ENCODE measurements at regions not wholly inside any gene's neighbourhood (a gene's known extent, or its start where the extent isn't known, plus 50 kb on each side); places are given as distances from the start of the nearest gene placed in this dataset.

DNA sequence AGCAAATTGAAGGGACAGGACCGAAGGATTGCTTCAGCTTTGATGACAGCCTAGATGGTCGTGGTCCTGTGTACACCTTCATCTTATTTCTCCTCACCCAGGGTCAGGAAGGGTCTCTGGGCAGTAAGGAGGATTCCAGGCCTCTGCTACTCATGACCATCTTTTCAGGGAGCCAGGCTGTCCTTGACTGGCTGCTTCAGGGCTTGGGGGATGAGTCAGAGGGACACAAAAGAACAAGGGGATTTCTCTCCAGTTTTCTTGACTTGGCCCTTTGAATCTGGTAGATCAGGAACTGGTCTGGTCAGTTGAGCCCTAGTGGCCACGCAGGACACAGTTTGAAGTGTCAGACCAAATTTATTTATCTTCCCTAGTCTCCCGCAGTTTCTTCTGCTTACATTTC is 402.1 kb upstream of the CHD6 start:
- no peak for FAIRE-seq
- no peak for DNase-seq (ENCODE audit: insufficient read length, low spot score)
- TF ChIP-seq POLR2A (IDR thresholded peaks at IDR 0.05; ENCODE audit: low read depth, low read length) = no peak

DNA sequence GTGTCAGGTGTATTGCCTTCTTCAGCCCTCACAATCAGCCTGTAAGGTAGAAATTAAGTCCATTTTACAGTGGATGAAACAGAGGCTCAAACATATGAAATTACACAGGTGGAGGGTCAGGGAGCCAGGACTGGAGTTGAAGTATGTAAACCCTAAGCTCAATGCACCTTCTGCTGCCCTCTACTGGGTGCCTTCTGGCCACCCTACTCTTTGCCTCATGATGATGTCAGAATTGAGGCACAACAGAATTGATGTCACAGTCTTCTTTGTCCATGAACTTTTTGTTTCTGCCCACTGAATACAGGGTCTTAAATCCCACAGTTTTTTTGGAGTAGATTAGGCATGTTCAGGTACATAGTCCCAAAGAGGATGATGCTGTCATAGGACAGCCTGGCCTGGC is 400.8 kb upstream of the CHD6 start:
- no peak for FAIRE-seq
- TF ChIP-seq POLR2A (IDR thresholded peaks at IDR 0.05; ENCODE audit: low read depth, low read length) = no peak

DNA sequence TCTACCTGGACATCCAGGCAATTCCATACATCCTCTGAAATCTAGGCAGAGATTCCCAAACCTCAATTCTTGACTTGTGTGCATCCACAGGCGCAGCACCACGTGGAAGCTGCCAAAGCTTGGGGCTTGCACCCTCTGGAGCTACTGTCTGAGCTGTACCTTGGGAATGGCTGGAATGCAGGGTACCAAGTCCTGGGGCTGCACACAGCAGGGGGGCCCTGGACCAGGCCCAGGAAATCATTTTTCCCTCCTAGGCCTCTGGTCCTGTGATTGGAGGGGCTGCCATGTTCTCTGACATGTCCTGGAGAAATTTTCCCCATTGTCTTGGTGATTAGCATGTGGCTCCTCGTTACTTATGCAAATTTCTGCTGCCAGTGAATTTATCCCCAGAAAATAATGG is 391.9 kb upstream of the CHD6 start:
- DNase-seq (ENCODE audit: insufficient read length, low spot score) = no peak
- FAIRE-seq = no peak
- TF ChIP-seq POLR2A (IDR thresholded peaks at IDR 0.05; ENCODE audit: low read depth, low read length) = no peak

More for the DNA sequence above, 400.8 kb upstream of the CHD6 start:
- no peak for DNase-seq (ENCODE audit: insufficient read length, low spot score)

DNA sequence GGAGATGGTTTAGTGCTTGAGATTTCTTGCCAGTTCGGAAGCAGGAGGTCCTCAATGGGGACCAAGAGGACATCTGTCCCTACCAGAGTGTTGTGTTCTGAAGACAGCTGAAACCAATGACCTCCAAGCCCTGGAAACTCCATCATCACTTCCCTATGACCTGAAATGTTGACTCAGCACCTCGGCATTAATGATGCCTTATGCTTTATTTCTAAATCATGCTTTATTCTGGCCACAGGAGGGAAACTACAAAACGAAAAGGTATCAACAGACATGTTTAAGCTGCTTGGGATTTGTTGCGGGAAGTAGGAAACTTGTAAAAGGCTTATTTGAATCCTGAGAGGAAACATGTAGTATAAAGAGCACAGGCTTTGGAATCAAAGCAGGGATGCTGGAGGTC is 389.1 kb upstream of the CHD6 start:
- FAIRE-seq = no peak

DNA sequence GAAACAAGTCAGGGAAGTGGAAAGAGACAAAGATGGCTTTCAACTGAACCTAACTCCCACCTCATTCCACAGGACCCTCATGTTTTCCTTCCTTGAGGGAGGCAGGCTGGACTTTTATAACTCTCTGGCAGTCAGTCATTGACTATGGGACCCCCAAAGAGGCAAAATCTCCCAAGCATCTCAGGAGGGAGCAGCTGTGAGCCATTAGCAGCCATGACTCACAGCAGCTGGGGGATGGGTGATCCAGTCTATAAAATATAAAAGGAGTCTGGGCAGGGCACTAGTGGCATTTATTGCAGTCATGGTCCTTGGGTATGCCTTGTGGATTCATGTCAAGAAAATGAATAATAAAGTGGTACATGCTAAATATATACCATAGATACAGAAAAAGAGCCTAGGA is 387.0 kb upstream of the CHD6 start:
- FAIRE-seq (no peak), DNase-seq (ENCODE audit: insufficient read length, low spot score) (no peak)
- TF ChIP-seq POLR2A (IDR thresholded peaks at IDR 0.05; ENCODE audit: low read depth, low read length) = no peak

More for the DNA sequence above, 389.1 kb upstream of the CHD6 start:
- no peak for DNase-seq (ENCODE audit: insufficient read length, low spot score)
- no peak for TF ChIP-seq POLR2A (IDR thresholded peaks at IDR 0.05; ENCODE audit: low read depth, low read length)

DNA sequence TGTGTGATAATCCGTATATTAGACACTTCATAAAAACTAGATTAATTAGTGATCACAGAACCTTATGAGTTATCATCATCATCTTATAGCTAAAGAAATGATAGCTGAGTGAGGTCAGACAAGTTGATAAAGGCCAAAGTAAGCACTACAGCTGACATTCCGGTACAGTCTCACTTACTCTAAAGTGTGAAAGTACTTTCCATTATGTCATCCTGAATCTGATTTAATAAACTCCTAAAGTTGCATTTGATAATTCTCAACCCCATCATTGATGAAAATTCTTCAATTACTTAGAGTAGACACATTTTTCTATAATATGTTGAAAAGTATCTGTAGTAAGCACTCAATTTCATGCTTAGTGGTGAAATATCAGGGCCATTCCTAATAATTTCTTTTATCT is 385.2 kb upstream of the CHD6 start:
- DNase-seq (ENCODE audit: insufficient read length, low spot score) (no peak), FAIRE-seq (no peak)
- TF ChIP-seq POLR2A (IDR thresholded peaks at IDR 0.05; ENCODE audit: low read depth, low read length) = no peak

DNA sequence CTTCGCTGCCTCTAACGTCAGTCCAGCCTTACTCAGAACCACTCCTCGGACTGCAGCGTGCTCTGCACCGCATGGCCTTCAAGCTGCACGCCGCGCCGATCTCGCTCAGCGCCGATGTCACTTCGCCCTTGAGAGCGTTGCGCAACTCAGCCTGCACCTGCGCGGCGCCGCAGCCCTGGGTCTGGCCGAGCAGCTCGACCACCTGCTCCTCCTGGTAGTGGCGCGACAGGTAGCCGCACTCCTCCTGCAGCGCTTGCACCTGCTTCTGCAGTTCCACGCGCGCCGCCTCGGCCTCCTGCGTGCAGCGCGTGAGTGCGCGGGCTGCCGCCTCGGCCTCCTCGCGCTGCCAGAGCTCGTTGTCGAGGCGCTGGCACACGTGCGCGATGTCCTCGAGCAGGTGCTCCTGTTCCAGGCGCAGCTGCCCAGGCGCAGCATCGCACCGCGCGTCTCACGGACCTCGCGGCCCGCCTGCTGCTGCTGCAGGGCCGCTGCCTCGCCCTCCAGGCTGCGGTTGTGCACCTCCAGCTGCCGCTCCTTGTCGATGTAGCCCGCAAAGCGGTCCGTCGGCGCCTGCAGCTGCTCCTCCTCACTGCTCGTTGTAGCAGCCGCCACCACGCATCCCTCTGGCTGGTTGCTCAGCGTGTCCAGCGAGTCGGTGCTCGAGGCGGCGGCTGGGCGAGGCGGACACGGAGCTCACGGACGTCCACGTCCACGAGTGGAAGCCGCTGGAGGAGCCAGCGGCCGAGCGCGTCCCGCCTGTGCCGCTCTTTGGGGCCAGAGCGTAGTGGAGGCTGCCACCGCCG is 380.6 kb upstream of the CHD6 start:
- TF ChIP-seq POLR2A (IDR thresholded peaks at IDR 0.05; ENCODE audit: low read depth, low read length) = no peak
- DNase-seq (ENCODE audit: insufficient read length, low spot score) (no peak), FAIRE-seq (no peak)

DNA sequence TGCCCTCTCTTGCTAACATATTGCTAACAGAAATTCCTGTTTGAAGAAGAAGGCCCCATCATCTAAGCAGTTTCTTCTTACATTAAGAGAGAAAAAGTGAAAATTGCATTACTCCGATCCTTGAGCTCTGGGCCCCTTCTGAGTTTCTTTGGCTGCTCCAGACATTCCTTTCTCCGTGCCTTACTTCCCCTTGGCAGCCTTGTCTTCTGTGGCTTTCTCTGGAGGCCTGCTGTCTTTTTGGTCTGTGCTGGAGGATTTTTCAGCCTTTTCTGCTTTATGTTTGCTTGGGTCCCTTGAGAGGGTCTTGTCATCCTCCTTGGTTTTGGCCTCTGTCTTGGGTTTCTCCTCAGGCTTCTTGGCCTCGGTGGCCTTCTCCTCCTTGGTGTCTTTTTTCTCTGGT is 378.8 kb upstream of the CHD6 start:
- DNase-seq (ENCODE audit: insufficient read length, low spot score) (no peak), FAIRE-seq (no peak)
- no peak for TF ChIP-seq POLR2A (IDR thresholded peaks at IDR 0.05; ENCODE audit: low read depth, low read length)

DNA sequence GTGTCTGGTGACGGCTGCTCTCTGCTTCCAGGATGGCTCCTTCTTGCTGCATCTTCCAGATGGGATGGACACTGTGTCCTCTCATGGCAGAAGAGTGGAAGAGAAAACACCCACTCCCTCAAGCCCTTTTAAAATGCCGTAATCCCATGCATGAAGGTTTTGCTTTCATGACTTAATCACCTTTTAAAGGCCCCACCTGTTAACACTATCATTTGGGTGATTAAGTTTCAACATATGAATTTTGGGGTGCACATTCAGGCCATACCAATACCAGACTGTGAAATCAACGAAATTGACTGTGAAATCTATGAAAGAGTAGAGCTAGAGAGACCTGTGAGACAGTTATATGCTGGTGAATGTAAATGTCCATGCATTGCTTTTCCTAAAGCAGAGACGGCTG is 374.3 kb upstream of the CHD6 start:
- TF ChIP-seq POLR2A (IDR thresholded peaks at IDR 0.05; ENCODE audit: low read depth, low read length) = no peak
- DNase-seq (ENCODE audit: insufficient read length, low spot score) (no peak), FAIRE-seq (no peak)

DNA sequence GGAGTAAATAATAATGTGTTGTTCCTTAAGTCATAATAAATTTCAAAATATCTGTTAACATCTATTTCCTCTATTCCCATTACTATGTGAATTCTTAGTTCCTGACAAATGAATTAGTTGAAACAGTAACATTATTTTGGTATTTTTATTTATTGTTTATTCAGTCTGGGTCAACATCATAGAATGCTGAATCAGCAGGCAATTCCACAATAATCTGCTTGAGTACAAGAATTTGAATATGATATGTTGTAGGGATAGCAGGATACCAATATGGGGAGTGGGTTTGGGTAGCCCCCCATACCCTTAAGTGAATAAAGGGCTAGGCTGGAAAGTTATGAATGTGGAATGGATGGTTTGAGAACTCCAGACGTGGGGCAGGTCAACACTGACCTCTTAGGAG is 373.2 kb upstream of the CHD6 start:
- DNase-seq (ENCODE audit: insufficient read length, low spot score) (no peak), FAIRE-seq (no peak)
- no peak for TF ChIP-seq POLR2A (IDR thresholded peaks at IDR 0.05; ENCODE audit: low read depth, low read length)

DNA sequence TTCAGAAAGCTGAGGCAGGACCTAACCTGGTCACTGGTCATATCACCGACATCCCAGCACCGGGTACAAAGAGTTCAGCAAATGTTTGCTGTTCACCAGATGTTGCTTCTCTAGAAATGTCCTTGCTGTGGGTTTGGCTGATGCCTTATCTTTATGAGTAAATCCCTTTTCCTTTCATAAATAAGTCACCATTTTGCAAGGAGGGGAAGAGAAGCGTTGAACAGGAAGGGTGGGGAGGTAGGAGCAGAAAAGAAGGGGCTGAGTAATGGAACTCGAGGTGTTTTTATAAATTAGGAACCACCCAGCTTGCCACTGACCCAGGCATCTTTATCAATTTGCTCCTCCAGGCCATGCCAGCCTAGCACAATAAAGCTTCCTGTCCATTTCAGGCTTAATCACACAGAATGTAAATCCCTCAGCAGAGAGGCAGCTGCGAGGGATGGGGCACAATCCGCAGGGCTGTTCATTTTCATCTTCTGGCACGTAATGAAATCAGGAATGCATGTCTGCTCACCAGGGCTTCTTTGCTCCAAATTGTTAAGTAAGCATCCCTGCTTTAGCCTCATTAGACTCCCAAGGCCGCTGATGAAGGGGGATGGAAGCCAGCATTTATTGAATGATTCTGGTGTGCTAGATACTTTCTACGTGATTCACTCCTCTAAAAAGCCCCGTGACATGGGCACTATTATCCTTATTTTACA is 371.9 kb upstream of the CHD6 start:
- FAIRE-seq (no peak), DNase-seq (ENCODE audit: insufficient read length, low spot score) (no peak)
- no peak for TF ChIP-seq POLR2A (IDR thresholded peaks at IDR 0.05; ENCODE audit: low read depth, low read length)

DNA sequence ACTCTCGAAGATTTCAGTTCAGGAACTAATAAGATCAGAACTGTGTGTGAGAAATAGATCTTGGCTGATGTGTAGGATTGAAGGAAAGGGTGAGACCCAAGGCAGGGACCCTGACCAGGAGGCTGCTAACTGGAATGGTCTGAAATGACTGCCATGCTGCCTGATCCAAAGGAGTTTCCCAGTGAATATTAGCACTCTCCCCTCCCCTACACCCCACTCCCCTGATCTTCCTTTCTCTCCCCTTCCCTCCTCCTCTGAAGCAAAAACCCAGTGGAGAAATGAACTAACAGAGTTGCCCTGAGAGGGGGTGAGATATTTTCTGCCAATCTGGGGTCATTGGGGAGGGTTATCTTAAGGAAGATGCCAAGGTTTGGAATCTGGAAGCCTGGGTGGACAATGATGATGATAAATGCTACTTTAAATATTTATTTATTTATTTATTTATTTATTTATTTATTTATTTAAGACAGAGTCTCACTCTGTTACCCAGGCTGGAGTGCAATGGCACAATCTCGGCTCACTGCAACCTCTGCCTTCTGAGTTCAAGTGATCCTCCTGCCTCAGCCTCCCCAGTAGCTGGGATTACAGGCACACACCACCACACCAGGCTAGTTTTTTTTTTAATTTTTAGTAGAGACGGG is 371.0 kb upstream of the CHD6 start:
- TF ChIP-seq POLR2A (IDR thresholded peaks at IDR 0.05; ENCODE audit: low read depth, low read length) = no peak
- no peak for FAIRE-seq
- DNase-seq (ENCODE audit: insufficient read length, low spot score) = no peak

DNA sequence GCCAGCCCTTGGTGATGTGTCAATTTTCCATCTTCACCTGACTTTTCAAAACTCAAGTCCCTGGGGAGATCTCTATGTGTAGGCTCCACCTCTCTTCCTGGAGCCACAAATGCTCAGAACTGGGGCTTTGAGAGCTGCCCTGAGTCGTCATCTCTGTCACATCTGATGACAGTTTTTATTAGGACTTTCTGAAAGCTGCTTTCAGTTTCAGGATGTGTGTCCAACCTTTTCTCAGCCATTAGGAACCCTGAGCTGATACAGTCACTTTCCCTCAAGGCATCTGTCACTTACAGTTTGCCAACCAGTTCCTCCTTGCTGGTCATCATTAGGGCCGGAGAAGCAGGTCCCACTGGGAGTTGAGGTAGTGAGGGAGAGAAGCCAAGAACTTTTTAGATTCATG is 365.9 kb upstream of the CHD6 start:
- DNase-seq (ENCODE audit: insufficient read length, low spot score) = no peak
- FAIRE-seq = no peak
- no peak for TF ChIP-seq POLR2A (IDR thresholded peaks at IDR 0.05; ENCODE audit: low read depth, low read length)

DNA sequence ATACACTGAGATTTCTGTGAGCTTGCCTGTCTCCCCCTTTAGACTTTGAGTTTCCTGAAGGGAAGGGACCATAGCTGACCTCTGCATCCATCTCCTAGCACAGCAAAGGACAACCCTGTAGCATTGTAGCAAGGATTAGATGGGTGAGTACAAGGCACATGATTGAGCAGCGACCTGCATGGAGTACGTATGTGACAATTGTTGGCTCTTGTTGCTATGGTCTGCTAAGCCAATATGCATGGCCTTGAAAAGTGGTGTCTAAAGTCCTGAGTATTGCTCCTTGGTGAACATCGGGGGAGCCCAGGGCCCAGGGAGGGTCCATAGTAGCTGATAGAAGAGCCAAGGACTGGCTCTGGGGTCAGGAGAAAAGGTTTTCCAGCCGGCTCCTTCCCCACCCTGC is 365.0 kb upstream of the CHD6 start:
- FAIRE-seq = no peak
- no peak for TF ChIP-seq POLR2A (IDR thresholded peaks at IDR 0.05; ENCODE audit: low read depth, low read length)
- DNase-seq (ENCODE audit: insufficient read length, low spot score) = no peak

DNA sequence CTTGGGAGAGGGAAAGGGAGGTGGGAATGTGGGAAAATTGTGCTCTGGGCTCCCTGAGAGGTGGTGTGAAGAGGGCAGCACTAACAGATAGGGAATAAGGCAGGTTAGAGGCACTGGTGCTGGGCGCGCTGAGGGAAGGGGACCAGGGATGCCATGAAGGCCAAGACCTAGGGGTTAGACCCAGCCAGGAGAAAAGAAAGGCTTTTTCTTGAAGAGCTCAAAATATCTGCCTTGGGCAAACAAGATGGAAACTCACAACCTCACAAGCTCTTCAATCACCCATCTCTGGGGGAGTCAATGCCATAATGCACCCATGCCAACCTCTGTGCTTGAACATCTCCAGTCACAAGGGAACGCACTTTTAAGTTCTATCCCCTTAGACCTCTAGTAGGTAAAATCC is 363.6 kb upstream of the CHD6 start:
- no peak for TF ChIP-seq POLR2A (IDR thresholded peaks at IDR 0.05; ENCODE audit: low read depth, low read length)
- FAIRE-seq = no peak

More for the DNA sequence above, 363.6 kb upstream of the CHD6 start:
- no peak for DNase-seq (ENCODE audit: insufficient read length, low spot score)

All from H54 (cell line).